Astrocyte (in vitro differentiated cells and primary cell): ENCODE measurements at regions not wholly inside any gene's neighbourhood (a gene's known extent, or its start where the extent isn't known, plus 50 kb on each side); places are given as distances from the start of the nearest gene placed in this dataset.
"Not testable (repeated sequence)": the region's sequence is repeated elsewhere in the genome, so short reads cannot be mapped to it uniquely, and the experiment has no call there.

ENCODE experiments used
- DNase-seq: peaks from one replicate; pipeline ENCODE4 v3.0.0-alpha.2; 2010; ENCODE audit warnings: low read depth
- FAIRE-seq: peaks from 2 replicates; lab custom pipeline; 2011; peaks lifted over from hg19 to GRCh38; lab: Jason Lieb, UNC
- H2AFZ ChIP-seq: 2 replicates; pipeline ENCODE4 v1.6.0; 2012; ENCODE audit warnings: low read depth, low read length, inconsistent platforms
- H3K27ac ChIP-seq: 2 replicates; pipeline ENCODE4 v1.5.1; 2011; ENCODE audit warnings: low read depth, low read length, inconsistent platforms
- H3K27me3 ChIP-seq: 2 replicates; pipeline ENCODE4 v1.6.0; 2011; ENCODE audit warnings: low read length, inconsistent platforms; ENCODE audit not compliant: insufficient read depth
- H3K36me3 ChIP-seq: 2 replicates; pipeline ENCODE4 v1.5.1; 2011; ENCODE audit warnings: low read length, inconsistent platforms; ENCODE audit not compliant: insufficient read depth
- H3K4me1 ChIP-seq: 2 replicates; pipeline ENCODE4 v1.5.1; 2011; ENCODE audit warnings: low read length, inconsistent platforms; ENCODE audit not compliant: insufficient read depth
- H3K4me2 ChIP-seq: 2 replicates; pipeline ENCODE4 v1.6.0; 2012; ENCODE audit warnings: low read length, inconsistent platforms
- H3K4me3 ChIP-seq: 2 replicates; pipeline ENCODE4 v1.5.1; 2011; ENCODE audit warnings: low read depth, mild to moderate bottlenecking, low read length, inconsistent platforms; ENCODE audit not compliant: insufficient read depth
- H3K79me2 ChIP-seq: 2 replicates; pipeline ENCODE4 v1.6.0; 2012; ENCODE audit warnings: mild to moderate bottlenecking, low read length, inconsistent platforms; ENCODE audit not compliant: insufficient read depth
- H3K9ac ChIP-seq: 2 replicates; pipeline ENCODE4 v1.6.0; 2012; ENCODE audit warnings: mild to moderate bottlenecking, low read length, inconsistent platforms
- H3K9me3 ChIP-seq: 2 replicates; pipeline ENCODE4 v1.5.1; 2012; ENCODE audit warnings: low read depth, mild to moderate bottlenecking, low read length, inconsistent platforms; ENCODE audit not compliant: insufficient read depth
- H4K20me1 ChIP-seq: 2 replicates; pipeline ENCODE4 v1.6.0; 2012; ENCODE audit warnings: low read length, inconsistent platforms; ENCODE audit not compliant: insufficient read depth
- H3K27ac Mint-ChIP-seq: one replicate; pipeline ENCODE4 v1.8.0; 2021; ENCODE audit warnings: mild to moderate bottlenecking, mixed read lengths; ENCODE audit not compliant: unreplicated experiment
- H3K27me3 Mint-ChIP-seq: one replicate; pipeline ENCODE4 v1.8.0; 2021; ENCODE audit warnings: low read depth, mixed read lengths; ENCODE audit not compliant: unreplicated experiment
- H3K36me3 Mint-ChIP-seq: one replicate; pipeline ENCODE4 v1.8.0; 2021; ENCODE audit warnings: low read depth, mixed read lengths; ENCODE audit not compliant: unreplicated experiment
- H3K4me1 Mint-ChIP-seq: one replicate; pipeline ENCODE4 v1.8.0; 2021; ENCODE audit warnings: low read depth, mixed read lengths; ENCODE audit not compliant: unreplicated experiment
- H3K4me3 Mint-ChIP-seq: one replicate; pipeline ENCODE4 v1.8.0; 2021; ENCODE audit warnings: mild to moderate bottlenecking, moderate library complexity, mixed read lengths; ENCODE audit not compliant: unreplicated experiment
- H3K9me3 Mint-ChIP-seq: one replicate; pipeline ENCODE4 v1.8.0; 2021; ENCODE audit warnings: mild to moderate bottlenecking, mixed read lengths; ENCODE audit not compliant: unreplicated experiment

GRCh38 chr16:29348748-29349147, 57.8 kb downstream of the NPIPB11 start:
- H3K36me3 ChIP-seq, H4K20me1 ChIP-seq, FAIRE-seq, H3K4me2 ChIP-seq, H3K27me3 ChIP-seq, H3K27ac Mint-ChIP-seq, H3K27ac ChIP-seq, H2AFZ ChIP-seq, H3K9ac ChIP-seq, H3K79me2 ChIP-seq, H3K9me3 ChIP-seq, H3K4me1 ChIP-seq, H3K4me1 Mint-ChIP-seq, H3K4me3 Mint-ChIP-seq, DNase-seq, H3K27me3 Mint-ChIP-seq, H3K36me3 Mint-ChIP-seq, H3K9me3 Mint-ChIP-seq, H3K4me3 ChIP-seq: not testable (repeated sequence)

DNA sequence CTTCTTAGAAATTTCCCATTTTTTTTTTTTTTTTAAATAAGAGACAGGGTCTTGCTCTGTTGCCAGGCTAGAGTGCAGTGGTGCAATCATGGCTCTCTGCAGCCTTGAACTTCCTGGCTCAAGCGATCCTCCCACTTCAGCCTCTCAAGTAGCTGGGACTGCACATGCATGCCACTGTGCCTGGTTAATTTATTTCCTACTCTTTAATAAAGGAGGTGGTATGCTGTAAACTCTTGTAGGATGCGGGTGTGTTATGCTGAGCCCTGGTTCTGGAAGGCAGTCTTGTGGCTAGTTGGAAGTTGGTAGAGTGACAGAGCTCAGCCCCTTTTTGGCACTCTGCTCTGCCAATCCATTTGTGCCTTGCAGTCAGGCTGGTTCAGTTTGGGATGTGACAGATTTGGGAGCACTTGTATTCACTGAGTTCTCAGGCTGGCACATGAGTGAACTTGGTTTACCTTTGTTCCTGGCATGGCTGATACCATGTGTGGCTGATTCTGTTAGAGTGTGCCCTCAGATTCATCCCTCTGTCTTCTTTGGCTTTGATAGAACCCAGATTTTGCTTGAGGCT, 58.3 kb downstream of the NPIPB11 start:
- not testable (repeated sequence) for H3K4me1 Mint-ChIP-seq, DNase-seq

GRCh38 chr16:29346796-29347580, 59.5 kb downstream of the NPIPB11 start:
- H3K4me3 Mint-ChIP-seq, H3K36me3 Mint-ChIP-seq, H3K27me3 ChIP-seq, H3K4me2 ChIP-seq, H3K9ac ChIP-seq, DNase-seq, H3K9me3 ChIP-seq, H3K4me1 ChIP-seq, H3K27me3 Mint-ChIP-seq, H3K27ac ChIP-seq, FAIRE-seq, H4K20me1 ChIP-seq, H3K9me3 Mint-ChIP-seq, H3K27ac Mint-ChIP-seq, H3K36me3 ChIP-seq, H3K4me3 ChIP-seq, H3K79me2 ChIP-seq, H3K4me1 Mint-ChIP-seq, H2AFZ ChIP-seq: not testable (repeated sequence)

More for the DNA sequence above, 58.3 kb downstream of the NPIPB11 start:
- H3K79me2 ChIP-seq, H3K27ac ChIP-seq, H3K27me3 ChIP-seq, H3K4me1 ChIP-seq, H3K4me3 Mint-ChIP-seq, H2AFZ ChIP-seq, H3K27ac Mint-ChIP-seq, H3K9me3 ChIP-seq, FAIRE-seq, H3K27me3 Mint-ChIP-seq, H3K36me3 Mint-ChIP-seq, H3K36me3 ChIP-seq, H3K9ac ChIP-seq, H3K4me3 ChIP-seq, H4K20me1 ChIP-seq, H3K9me3 Mint-ChIP-seq, H3K4me2 ChIP-seq: not testable (repeated sequence)

- H3K27ac Mint-ChIP-seq, H3K36me3 ChIP-seq, H3K36me3 Mint-ChIP-seq, H3K4me1 Mint-ChIP-seq, H2AFZ ChIP-seq, H3K27ac ChIP-seq, FAIRE-seq, H3K27me3 Mint-ChIP-seq, H3K9ac ChIP-seq, H3K4me3 ChIP-seq, H3K4me1 ChIP-seq, H3K79me2 ChIP-seq, H3K9me3 Mint-ChIP-seq, H3K27me3 ChIP-seq, H3K9me3 ChIP-seq, DNase-seq, H4K20me1 ChIP-seq, H3K4me3 Mint-ChIP-seq, H3K4me2 ChIP-seq: not testable (repeated sequence)
Observed at GRCh38 chr16:29346203-29346602, 60.3 kb downstream of the NPIPB11 start.

DNA sequence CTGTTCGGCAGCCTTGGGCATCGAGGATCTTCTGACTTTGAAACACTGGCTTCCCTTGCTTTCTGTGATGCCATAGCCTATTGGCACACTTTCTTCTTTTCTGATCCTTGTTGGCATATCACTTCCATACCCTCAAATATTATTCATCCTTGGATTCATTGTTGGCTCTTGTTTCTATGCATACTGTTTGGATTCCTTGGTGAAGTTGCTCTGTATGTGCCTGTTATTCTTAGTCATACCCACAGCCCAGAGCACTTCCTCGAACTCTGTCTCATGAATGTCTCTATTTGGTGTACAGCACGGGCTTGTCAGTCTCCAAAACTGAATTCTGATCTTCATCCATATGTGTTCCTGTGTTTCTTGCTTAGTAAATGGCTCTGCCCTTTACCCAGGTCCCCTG, 63.6 kb downstream of the NPIPB11 start:
- H2AFZ ChIP-seq, H3K27me3 ChIP-seq, H3K79me2 ChIP-seq, H3K9me3 Mint-ChIP-seq, H3K36me3 Mint-ChIP-seq, H3K9me3 ChIP-seq, H3K4me1 Mint-ChIP-seq, H3K4me1 ChIP-seq, DNase-seq, H3K27me3 Mint-ChIP-seq, H3K4me3 Mint-ChIP-seq, H3K36me3 ChIP-seq, FAIRE-seq, H4K20me1 ChIP-seq, H3K4me3 ChIP-seq: not testable (repeated sequence)
- peak overlapping the region; percentile 27 for H3K27ac Mint-ChIP-seq
- Histone ChIP-seq H3K4me2 (peak overlapping the region; percentile 11), H3K27ac (peak overlapping the region; percentile 47), H3K9ac (peak overlapping the region; percentile 18)

- not testable (repeated sequence) for H3K4me2 ChIP-seq, FAIRE-seq
Observed at GRCh38 chr16:29340779-29341438, 65.6 kb downstream of the NPIPB11 start.

More at GRCh38 chr16:29340779-29341438, 65.6 kb downstream of the NPIPB11 start:
- H3K27me3 Mint-ChIP-seq, H3K36me3 Mint-ChIP-seq, H3K4me1 ChIP-seq, H3K27ac Mint-ChIP-seq, H3K27me3 ChIP-seq, H3K36me3 ChIP-seq, H3K4me1 Mint-ChIP-seq, DNase-seq, H3K9me3 ChIP-seq, H3K79me2 ChIP-seq, H3K4me3 Mint-ChIP-seq, H2AFZ ChIP-seq, H3K9ac ChIP-seq, H3K4me3 ChIP-seq, H4K20me1 ChIP-seq, H3K9me3 Mint-ChIP-seq, H3K27ac ChIP-seq: not testable (repeated sequence)
